ENCODE measurements at regions not wholly inside any gene's neighbourhood (a gene's known extent, or its start where the extent isn't known, plus 50 kb on each side); places are given as distances from the start of the nearest gene placed in this dataset.

DNA sequence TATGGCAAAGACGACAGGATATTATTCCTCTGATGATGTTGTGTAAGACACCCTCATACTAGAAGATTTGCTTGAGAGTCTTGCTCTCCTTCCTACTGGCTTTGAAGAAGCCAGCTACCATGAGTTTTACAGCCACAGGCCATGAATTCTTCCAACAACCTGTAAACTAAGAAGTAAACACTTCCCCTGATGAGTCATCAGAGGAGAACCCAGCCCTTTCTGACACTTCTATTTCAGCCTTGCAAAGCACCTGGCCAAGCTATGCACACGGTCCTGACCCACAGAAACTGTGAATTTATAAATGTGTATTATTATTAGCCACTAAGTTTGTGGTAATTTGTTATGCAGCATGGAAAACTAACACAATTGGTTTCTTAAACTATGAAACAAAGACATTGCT is 288.8 kb upstream of the ADAMTSL1 start:
- no peaks in the 10 kb centered on the region for H3K27me3 ChIP-seq (ENCODE audit: low read depth, low read length)
- H3K36me3 ChIP-seq (replicated peaks; ENCODE audit: low read depth, low read length) = no peaks in the 10 kb centered on the region
- H3K4me2 ChIP-seq (ENCODE audit: low read length) = no peak overlapping the region
- H3K79me2 ChIP-seq (ENCODE audit: low read length) = no peaks in the 10 kb centered on the region
- no peak overlapping the region for H3K4me3 ChIP-seq (ENCODE audit: low read length)
- H3K27ac ChIP-seq (ENCODE audit: low read length) = no peak overlapping the region
- no peaks in the 10 kb centered on the region for H4K20me1 ChIP-seq (ENCODE audit: insufficient read depth, low read length)
- TF ChIP-seq EZH2phosphoT487 (IDR thresholded peaks at IDR 0.05; ENCODE audit: low read depth) = no peak
- TF ChIP-seq, protein P1, sequence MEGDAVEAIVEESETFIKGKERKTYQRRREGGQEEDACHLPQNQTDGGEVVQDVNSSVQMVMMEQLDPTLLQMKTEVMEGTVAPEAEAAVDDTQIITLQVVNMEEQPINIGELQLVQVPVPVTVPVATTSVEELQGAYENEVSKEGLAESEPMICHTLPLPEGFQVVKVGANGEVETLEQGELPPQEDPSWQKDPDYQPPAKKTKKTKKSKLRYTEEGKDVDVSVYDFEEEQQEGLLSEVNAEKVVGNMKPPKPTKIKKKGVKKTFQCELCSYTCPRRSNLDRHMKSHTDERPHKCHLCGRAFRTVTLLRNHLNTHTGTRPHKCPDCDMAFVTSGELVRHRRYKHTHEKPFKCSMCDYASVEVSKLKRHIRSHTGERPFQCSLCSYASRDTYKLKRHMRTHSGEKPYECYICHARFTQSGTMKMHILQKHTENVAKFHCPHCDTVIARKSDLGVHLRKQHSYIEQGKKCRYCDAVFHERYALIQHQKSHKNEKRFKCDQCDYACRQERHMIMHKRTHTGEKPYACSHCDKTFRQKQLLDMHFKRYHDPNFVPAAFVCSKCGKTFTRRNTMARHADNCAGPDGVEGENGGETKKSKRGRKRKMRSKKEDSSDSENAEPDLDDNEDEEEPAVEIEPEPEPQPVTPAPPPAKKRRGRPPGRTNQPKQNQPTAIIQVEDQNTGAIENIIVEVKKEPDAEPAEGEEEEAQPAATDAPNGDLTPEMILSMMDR (IDR thresholded peaks at IDR 0.05; ENCODE audit: low read depth, low read length) = no peak
- no peaks in the 10 kb centered on the region for H3K9me3 ChIP-seq (ENCODE audit: insufficient read depth, low read length)
- H3K9ac ChIP-seq (ENCODE audit: low read length) = no peak overlapping the region
- no peaks in the 10 kb centered on the region for H3K4me1 ChIP-seq (ENCODE audit: low read length)
- H2AFZ ChIP-seq (ENCODE audit: low read depth, low read length) = no peak overlapping the region

DNA sequence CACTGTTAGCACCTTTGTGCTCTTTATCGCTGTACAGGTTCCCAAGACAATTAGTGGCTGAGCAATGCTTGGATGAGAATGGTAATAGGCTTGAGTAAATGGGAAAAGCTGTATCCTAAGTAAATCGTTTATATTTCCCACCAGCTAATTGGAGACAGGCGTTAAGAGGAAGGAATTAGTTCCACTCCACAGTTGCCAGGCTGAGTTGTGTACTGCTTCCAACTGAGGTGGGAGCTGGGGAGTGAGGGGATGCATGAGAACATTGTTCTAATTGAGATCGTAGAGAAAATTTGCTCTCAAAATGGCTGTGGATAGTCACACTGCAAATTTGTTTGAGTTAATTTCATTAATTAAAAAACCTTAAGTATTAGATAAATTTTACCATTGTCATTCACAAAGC is 285.0 kb upstream of the ADAMTSL1 start:
- H3K27me3 ChIP-seq (ENCODE audit: low read depth, low read length) = no peaks in the 10 kb centered on the region
- no peaks in the 10 kb centered on the region for H3K36me3 ChIP-seq (replicated peaks; ENCODE audit: low read depth, low read length)
- no peak for TF ChIP-seq EZH2phosphoT487 (IDR thresholded peaks at IDR 0.05; ENCODE audit: low read depth)
- TF ChIP-seq, protein P1 (IDR thresholded peaks at IDR 0.05; ENCODE audit: low read depth, low read length) = no peak
- H3K4me1 ChIP-seq (ENCODE audit: low read length) = no peaks in the 10 kb centered on the region
- no peak overlapping the region for H3K4me3 ChIP-seq (ENCODE audit: low read length)
- no peaks in the 10 kb centered on the region for H4K20me1 ChIP-seq (ENCODE audit: insufficient read depth, low read length)
- no peak overlapping the region for H3K27ac ChIP-seq (ENCODE audit: low read length)
- H3K4me2 ChIP-seq (ENCODE audit: low read length) = no peak overlapping the region
- no peak overlapping the region for H3K9ac ChIP-seq (ENCODE audit: low read length)
- H3K79me2 ChIP-seq (ENCODE audit: low read length) = no peaks in the 10 kb centered on the region
- no peak overlapping the region for H2AFZ ChIP-seq (ENCODE audit: low read depth, low read length)
- H3K9me3 ChIP-seq (ENCODE audit: insufficient read depth, low read length) = no peaks in the 10 kb centered on the region

DNA sequence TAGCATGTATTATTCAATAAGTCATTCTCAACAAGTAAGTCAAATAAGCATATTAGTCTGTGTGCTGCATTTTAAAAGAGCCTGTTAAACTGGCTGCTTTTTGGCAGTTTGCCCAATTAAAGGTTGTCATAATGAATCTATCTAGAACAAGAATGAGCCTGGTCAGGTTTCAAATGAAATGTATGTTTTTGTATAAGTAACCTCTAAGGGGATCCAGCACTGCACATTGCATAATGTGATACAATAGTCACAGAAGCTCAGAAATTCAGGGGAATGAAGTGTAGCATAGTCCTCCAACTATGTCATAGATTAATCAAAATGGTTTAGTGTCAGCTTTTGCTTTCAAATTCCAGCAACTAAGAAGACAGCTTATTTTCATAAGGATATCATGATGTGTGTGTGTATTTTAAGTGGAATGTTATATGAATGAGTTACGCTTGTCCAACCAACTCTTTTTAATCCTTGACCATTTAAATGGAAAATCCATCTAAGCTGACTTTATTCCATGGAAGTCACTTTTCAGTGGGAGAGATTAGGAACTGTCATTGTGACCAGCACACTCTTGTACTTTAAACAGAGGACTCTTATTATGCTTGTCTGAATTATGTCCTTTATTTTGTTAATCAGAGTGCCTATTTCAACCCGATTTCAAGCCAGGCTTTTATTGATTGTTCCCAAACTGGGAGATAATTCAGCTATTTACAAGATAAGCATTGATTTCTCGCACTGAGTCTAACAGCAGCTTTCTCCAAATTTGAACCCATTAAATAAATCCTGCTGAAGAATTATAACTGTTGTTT is 283.9 kb upstream of the ADAMTSL1 start:
- TF ChIP-seq, protein P1 (IDR thresholded peaks at IDR 0.05; ENCODE audit: low read depth, low read length) = no peak
- no peak for TF ChIP-seq EZH2phosphoT487 (IDR thresholded peaks at IDR 0.05; ENCODE audit: low read depth)
- no peak overlapping the region for H3K4me3 ChIP-seq (ENCODE audit: low read length)
- no peak overlapping the region for H3K4me2 ChIP-seq (ENCODE audit: low read length)
- H4K20me1 ChIP-seq (ENCODE audit: insufficient read depth, low read length) = no peaks in the 10 kb centered on the region
- H3K79me2 ChIP-seq (ENCODE audit: low read length) = no peaks in the 10 kb centered on the region
- H3K9ac ChIP-seq (ENCODE audit: low read length) = no peak overlapping the region
- no peak overlapping the region for H2AFZ ChIP-seq (ENCODE audit: low read depth, low read length)
- H3K9me3 ChIP-seq (ENCODE audit: insufficient read depth, low read length) = no peaks in the 10 kb centered on the region
- no peak overlapping the region for H3K27ac ChIP-seq (ENCODE audit: low read length)
- no peaks in the 10 kb centered on the region for H3K36me3 ChIP-seq (replicated peaks; ENCODE audit: low read depth, low read length)
- 0 out of 2 replicates have a peak, but pooled peaks cover 3% of the 10 kb centered on the region for H3K27me3 ChIP-seq (ENCODE audit: low read depth, low read length)
- H3K4me1 ChIP-seq (ENCODE audit: low read length) = no peaks in the 10 kb centered on the region

DNA sequence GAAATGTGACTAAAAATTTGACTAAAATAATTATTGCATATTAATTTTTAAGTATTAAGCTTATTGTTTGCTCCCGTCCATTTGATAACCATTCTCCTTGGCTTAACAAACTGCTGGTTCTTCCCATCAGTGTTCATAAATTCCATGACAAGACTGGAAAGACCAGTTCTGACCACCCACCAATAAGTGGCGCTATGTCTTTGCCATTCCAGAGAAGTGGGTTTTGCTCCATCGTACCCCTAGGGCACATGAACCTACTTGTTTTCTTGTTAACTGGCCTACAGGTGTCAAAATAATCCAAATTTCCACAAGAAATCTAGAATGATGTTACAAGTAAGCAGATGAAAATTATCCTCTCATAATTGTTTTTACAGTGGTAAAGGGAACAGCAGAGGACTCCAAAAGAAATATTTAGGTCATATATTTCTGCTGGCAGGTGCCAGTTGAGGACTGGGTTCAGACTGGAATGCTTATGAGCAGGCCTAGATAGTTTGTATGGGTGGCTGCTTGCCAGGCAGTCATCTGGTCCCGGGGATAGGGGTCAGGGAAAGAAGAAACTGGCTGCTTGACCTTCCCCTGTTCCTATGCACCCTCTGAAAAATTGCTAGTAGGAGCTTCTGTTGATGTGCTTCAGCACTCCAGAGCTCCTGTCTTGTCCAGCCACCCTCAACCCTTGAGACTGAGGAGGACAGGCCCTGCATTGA is 283.1 kb upstream of the ADAMTSL1 start:
- Histone ChIP-seq H3K36me3 (replicated peaks; ENCODE audit: low read depth, low read length) (no peaks in the 10 kb centered on the region), H3K9ac (ENCODE audit: low read length) (no peak overlapping the region), H3K4me1 (ENCODE audit: low read length) (no peaks in the 10 kb centered on the region), H4K20me1 (ENCODE audit: insufficient read depth, low read length) (no peaks in the 10 kb centered on the region), H2AFZ (ENCODE audit: low read depth, low read length) (no peak overlapping the region), H3K79me2 (ENCODE audit: low read length) (no peaks in the 10 kb centered on the region), H3K9me3 (ENCODE audit: insufficient read depth, low read length) (no peaks in the 10 kb centered on the region), H3K4me2 (ENCODE audit: low read length) (no peak overlapping the region), H3K27ac (ENCODE audit: low read length) (no peak overlapping the region), H3K4me3 (ENCODE audit: low read length) (no peak overlapping the region), H3K27me3 (ENCODE audit: low read depth, low read length) (0 out of 2 replicates have a peak, but pooled peaks cover 3% of the 10 kb centered on the region)
- TF ChIP-seq EZH2phosphoT487 (IDR thresholded peaks at IDR 0.05; ENCODE audit: low read depth) = no peak
- TF ChIP-seq, protein P1 (IDR thresholded peaks at IDR 0.05; ENCODE audit: low read depth, low read length) = no peak
